ENCODE measurements at regions not wholly inside any gene's neighbourhood (a gene's known extent, or its start where the extent isn't known, plus 50 kb on each side); places are given as distances from the start of the nearest gene placed in this dataset.

- Histone ChIP-seq H4K20me1 (replicated peaks in 1 of 2; ENCODE audit: control insufficient read depth in 1 of 2, insufficient read depth in 2 of 2, low read length in 2 of 2) (no peaks in the 10 kb centered on the region), H4K91ac (replicated peaks; ENCODE audit: insufficient read length, low read length) (no peak overlapping the region), H4K8ac (ENCODE audit: extremely low read depth, insufficient read depth, low read length) (no peak overlapping the region), H3K56ac (replicated peaks; ENCODE audit: insufficient read length, low read depth, low read length) (no peak overlapping the region), H2AFZ (ENCODE audit: low read length) (no peak overlapping the region), H3K9ac (replicated peaks in 1 of 4; ENCODE audit: extremely low read depth in 1 of 4, low read depth in 3 of 4, low read length in 3 of 4) (no peak overlapping the region), H2AK5ac (ENCODE audit: low read depth, low read length) (no peak overlapping the region), H2BK12ac (ENCODE audit: low read depth, low read length) (no peak overlapping the region), H3K27ac (ENCODE audit: low read depth, low read length) (no peak overlapping the region), H3K79me1 (ENCODE audit: low read depth, low read length) (no peaks in the 10 kb centered on the region), H3K79me2 (ENCODE audit: control insufficient read depth in 1 of 2, insufficient read depth in 2 of 2, low read length in 2 of 2) (no peaks in the 10 kb centered on the region), H3K18ac (ENCODE audit: extremely low read depth, low read length) (no peak overlapping the region), H3K27me3 (replicated peaks in 1 of 4; ENCODE audit: control insufficient read depth in 3 of 4, extremely low read depth in 1 of 4, insufficient read depth in 3 of 4, low read length in 3 of 4) (no peaks in the 10 kb centered on the region), H2BK15ac (ENCODE audit: low read length) (no peak overlapping the region), H2BK5ac (ENCODE audit: low read depth, low read length) (no peak overlapping the region), H3K14ac (ENCODE audit: insufficient read length) (no peak overlapping the region), H3K4me3 (ENCODE audit: extremely low read depth in 1 of 4, insufficient read depth in 2 of 4, low read depth in 3 of 4, low read length in 4 of 4) (no peak overlapping the region), H3K9me3 (ENCODE audit: insufficient read depth in 2 of 2, low read depth in 1 of 2, low read length in 1 of 2) (no peaks in the 10 kb centered on the region), H3K4me1 (replicated peaks in 1 of 4; ENCODE audit: control insufficient read depth in 3 of 4, insufficient read depth in 4 of 4, low read length in 3 of 4) (0 out of 7 replicates have a peak, but pooled peaks cover 0 to 2% (median 0%) of the 10 kb centered on the region in 4 experiments), H3K36me3 (ENCODE audit: control insufficient read depth in 2 of 4, insufficient read depth in 4 of 4, low read length in 3 of 4) (no peaks in the 10 kb centered on the region), H3K23ac (ENCODE audit: insufficient read length) (no peak overlapping the region), H3K23me2 (ENCODE audit: low read depth, low read length) (no peaks in the 10 kb centered on the region), H4K5ac (ENCODE audit: insufficient read length, low read depth, low read length) (no peak overlapping the region), H2BK20ac (ENCODE audit: low read length) (no peak overlapping the region), H3K4me2 (ENCODE audit: insufficient read depth in 1 of 2, low read depth in 2 of 2, low read length in 2 of 2) (no peak overlapping the region), H2BK120ac (replicated peaks; ENCODE audit: low read depth, low read length) (no peak overlapping the region), H3K4ac (replicated peaks; ENCODE audit: insufficient read length, low read depth, low read length) (no peak overlapping the region)
- FAIRE-seq = no peak
- TF ChIP-seq SIN3A (conservative IDR thresholded peaks at IDR 0.05 in 1 of 2, IDR thresholded peaks at IDR 0.05 in 1 of 2; ENCODE audit: low read depth in 1 of 2, low read length in 2 of 2) = no peak
- TF ChIP-seq TAF1 (IDR thresholded peaks at IDR 0.05; ENCODE audit: low read depth, low read length) = no peak
- no peak for TF ChIP-seq RFX5 (IDR thresholded peaks at IDR 0.05; ENCODE audit: borderline replicate concordance, low read depth, low read length)
- no peak for TF ChIP-seq NRF1 (IDR thresholded peaks at IDR 0.05; ENCODE audit: low read depth, low read length)
- TF ChIP-seq CHD1 (IDR thresholded peaks at IDR 0.05; ENCODE audit: low read depth, low read length) = no peak
- TF ChIP-seq SUZ12 (IDR thresholded peaks at IDR 0.05; ENCODE audit: low read length) = no peak
- no peak for TF ChIP-seq PHF8 (conservative IDR thresholded peaks at IDR 0.05; ENCODE audit: low read depth, low read length)
- TF ChIP-seq TCF12 (IDR thresholded peaks at IDR 0.05; ENCODE audit: low read depth, low read length) = no peak
- no peak for TF ChIP-seq SP4 (IDR thresholded peaks at IDR 0.05; ENCODE audit: low read length)
- ChIA-PET CTCF (ENCODE audit: partially characterized antibody) (interaction anchor here (1.1 kb wide), 1 partner anchor 11 kb away, joined by 3 read pairs; no protein-coding TSS in a partner anchor), POLR2A (ENCODE audit: partially characterized antibody) (no interaction called here)
- DNase-seq (ENCODE audit: low read depth in 1 of 2, low spot score in 2 of 2) = no peak
- WGBS, 2 experiments (ENCODE audit: extremely low coverage in 1 of 2, insufficient coverage in 1 of 2, insufficient read length in 1 of 2, insufficient replicate concordance in 2 of 2, low coverage in 1 of 2, low lambda C conversion rate in 2 of 2, missing lambda C conversion rate in 1 of 2) = 87% methylated on average over 1 of the region's 1 CpG; no CpG with 5 or more reads in 1 of the 2 experiments
Observed at GRCh38 chr1:170310014-170310405, 164.3 kb downstream of the NTMT2 start.

All from H1 (cell line).